ENCODE measurements at regions not wholly inside any gene's neighbourhood (a gene's known extent, or its start where the extent isn't known, plus 50 kb on each side); places are given as distances from the start of the nearest gene placed in this dataset.

DNA sequence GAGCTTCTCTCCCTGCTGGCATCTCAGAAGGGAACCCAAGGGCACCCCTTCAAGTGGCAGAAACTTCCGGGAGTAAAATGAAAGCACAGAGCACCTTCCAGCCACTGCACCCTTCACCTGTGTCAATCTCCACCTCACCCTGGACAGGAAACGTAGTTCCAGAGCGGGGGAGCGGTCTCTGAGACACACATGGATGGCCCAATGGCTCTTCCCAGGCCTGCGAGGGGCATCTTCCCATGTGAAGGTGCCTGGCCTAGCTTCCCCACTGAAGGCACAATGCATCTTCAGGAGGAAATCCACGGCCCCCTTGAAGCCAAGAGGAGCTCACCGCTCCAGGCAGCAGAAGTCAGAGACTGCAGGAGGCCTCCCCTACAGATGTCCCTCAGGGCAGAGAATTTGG is 234.2 kb downstream of the BRD1 start:
- TF ChIP-seq, protein P1, sequence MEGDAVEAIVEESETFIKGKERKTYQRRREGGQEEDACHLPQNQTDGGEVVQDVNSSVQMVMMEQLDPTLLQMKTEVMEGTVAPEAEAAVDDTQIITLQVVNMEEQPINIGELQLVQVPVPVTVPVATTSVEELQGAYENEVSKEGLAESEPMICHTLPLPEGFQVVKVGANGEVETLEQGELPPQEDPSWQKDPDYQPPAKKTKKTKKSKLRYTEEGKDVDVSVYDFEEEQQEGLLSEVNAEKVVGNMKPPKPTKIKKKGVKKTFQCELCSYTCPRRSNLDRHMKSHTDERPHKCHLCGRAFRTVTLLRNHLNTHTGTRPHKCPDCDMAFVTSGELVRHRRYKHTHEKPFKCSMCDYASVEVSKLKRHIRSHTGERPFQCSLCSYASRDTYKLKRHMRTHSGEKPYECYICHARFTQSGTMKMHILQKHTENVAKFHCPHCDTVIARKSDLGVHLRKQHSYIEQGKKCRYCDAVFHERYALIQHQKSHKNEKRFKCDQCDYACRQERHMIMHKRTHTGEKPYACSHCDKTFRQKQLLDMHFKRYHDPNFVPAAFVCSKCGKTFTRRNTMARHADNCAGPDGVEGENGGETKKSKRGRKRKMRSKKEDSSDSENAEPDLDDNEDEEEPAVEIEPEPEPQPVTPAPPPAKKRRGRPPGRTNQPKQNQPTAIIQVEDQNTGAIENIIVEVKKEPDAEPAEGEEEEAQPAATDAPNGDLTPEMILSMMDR (IDR thresholded peaks at IDR 0.05; ENCODE audit: low read depth, low read length, missing control alignments), result no peak
- no peak overlapping the region for H3K4me3 ChIP-seq (replicated peaks; ENCODE audit: low read depth, low read length)
- DNase-seq (ENCODE audit: extremely low read depth, low read depth), result no peak

DNA sequence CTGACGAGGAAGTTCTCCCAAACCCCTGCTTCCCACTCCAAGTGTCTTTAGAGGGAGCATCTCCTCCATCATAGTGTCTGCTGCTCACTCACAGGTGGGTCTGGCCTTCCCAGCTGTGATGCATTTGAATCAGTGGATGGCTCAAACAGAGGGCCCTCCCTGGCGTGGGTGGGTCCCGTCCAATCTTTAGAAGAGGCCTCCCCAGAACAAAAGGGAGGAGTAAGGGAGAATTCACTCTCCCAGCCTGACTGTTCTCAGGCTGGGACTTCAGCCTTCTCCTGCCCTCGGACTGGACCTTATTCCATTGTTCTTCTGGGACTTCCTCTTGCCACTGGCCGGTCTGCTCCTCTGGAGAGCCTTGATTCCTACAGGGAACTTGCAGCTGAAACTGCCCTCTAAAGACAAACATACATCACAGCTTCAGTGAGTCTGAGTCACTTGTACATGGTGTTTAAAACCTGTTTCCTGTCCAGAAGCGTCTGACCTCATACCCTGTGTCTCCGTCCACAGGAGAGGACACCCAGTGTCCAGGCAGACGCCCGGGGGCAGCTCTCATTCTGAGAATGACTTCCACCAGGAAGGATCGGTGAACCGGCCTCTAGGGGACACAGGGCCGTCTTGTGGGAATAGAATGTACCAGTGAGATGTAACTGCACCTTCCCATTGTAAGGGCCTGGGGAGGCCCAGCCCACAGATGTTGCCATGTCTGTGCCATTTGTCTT is 234.7 kb downstream of the BRD1 start:
- no peak for DNase-seq (ENCODE audit: extremely low read depth, low read depth)
- H3K4me3 ChIP-seq (replicated peaks; ENCODE audit: low read depth, low read length), result no peak overlapping the region
- TF ChIP-seq, protein P1 (IDR thresholded peaks at IDR 0.05; ENCODE audit: low read depth, low read length, missing control alignments), result no peak

DNA sequence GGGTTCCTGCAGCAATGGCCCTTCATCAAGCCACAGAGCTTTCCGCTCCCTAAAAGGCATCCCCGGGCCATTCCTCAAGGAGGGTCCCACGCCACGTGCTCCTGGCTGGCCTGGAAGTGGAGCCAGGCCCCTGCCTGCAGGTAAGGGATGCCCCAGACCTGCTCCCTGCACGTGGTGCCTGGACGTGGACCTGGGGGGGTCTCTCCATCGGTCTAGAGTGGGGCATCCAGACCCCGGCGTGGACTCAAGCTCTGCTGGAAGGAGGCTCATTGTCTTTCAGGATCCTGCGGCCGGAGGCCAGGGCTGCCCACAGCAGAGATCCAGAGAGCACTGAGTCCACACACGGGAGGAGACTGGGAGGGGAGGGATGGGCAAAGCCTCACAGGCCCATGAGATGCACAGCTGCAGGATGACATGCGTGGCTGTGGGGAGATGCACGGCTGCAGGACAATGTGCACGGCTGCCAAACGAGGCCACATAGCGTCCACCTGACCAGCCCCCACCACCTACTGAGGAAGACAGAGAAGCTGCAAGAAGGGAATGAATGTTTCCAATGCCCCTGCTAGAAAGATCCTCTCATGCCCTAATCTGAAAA is 236.7 kb downstream of the BRD1 start:
- TF ChIP-seq, protein P1 (IDR thresholded peaks at IDR 0.05; ENCODE audit: low read depth, low read length, missing control alignments), result no peak
- no peak overlapping the region for H3K4me3 ChIP-seq (replicated peaks; ENCODE audit: low read depth, low read length)
- DNase-seq (ENCODE audit: extremely low read depth, low read depth), result no peak

DNA sequence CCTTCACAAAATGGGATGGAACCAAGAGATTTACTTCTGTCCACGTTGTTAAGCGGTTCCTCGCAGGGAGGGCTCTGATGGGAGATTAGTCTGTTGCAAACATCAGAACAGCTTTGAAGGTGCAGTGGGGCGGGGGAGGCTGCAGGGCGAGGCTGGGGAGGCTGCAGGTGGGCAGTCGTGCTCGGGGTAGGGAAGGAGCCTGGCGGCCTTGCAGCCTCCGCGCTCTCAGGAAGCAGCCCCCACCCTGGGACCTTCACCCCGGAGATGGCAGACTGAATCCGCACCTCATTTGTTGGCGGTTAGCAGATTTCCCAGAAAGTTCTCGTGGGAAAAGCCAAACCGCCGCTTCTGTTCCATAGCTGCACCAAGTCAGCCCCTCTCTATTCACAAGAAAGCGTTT is 237.3 kb downstream of the BRD1 start:
- no peak for DNase-seq (ENCODE audit: extremely low read depth, low read depth)
- TF ChIP-seq, protein P1 (IDR thresholded peaks at IDR 0.05; ENCODE audit: low read depth, low read length, missing control alignments), result no peak

DNA sequence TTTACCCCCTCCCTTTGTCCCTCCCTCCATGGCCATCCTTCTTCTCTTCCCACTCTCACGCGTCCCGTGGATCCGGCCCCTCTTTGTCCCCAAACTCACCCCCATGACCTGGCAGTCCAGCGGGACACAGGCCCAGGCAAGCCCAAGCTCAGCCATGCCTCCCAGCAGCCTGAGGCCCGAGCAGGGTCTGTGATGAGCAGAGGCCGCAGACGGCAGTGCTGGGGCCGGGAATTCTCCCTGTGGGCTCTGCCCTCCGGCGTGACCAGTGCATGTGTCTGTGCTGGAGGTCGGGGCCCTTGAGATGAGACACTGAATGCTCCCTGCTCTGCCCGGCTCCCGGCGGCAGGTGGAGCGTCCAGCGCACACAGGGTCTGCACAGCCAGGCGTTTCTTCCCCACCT is 237.9 kb downstream of the BRD1 start:
- no peak overlapping the region for H3K4me3 ChIP-seq (replicated peaks; ENCODE audit: low read depth, low read length)
- TF ChIP-seq, protein P1 (IDR thresholded peaks at IDR 0.05; ENCODE audit: low read depth, low read length, missing control alignments), result no peak
- no peak for DNase-seq (ENCODE audit: extremely low read depth, low read depth)

More for the DNA sequence above, 237.3 kb downstream of the BRD1 start:
- H3K4me3 ChIP-seq (replicated peaks; ENCODE audit: low read depth, low read length), result no peak overlapping the region

DNA sequence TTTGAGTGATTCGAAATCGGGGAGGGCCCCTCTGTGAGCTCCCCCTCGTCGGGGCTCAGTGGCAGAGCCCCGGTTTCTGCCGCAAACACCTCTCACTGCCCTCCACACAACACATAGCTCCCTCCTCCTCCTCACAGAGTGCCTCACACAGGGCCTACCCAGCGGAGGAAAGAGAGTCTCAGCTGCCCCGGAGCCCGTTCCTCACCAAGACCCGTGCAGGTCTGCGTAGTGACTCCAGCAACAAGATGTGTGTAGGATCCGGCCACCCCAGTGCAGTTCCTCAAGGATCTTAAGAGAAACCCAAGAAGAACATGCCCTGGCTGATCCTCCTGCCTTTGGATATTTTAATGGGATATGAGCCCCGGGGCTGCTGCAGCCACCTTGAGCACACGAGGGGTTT is 238.4 kb downstream of the BRD1 start:
- DNase-seq (ENCODE audit: extremely low read depth, low read depth), result no peak
- TF ChIP-seq, protein P1 (IDR thresholded peaks at IDR 0.05; ENCODE audit: low read depth, low read length, missing control alignments), result no peak
- H3K4me3 ChIP-seq (replicated peaks; ENCODE audit: low read depth, low read length), result no peak overlapping the region
